SH-SY5Y (cell line): ENCODE measurements at regions not wholly inside any gene's neighbourhood (a gene's known extent, or its start where the extent isn't known, plus 50 kb on each side); places are given as distances from the start of the nearest gene placed in this dataset.

Source experiments
- GATA2 ChIP-seq: IDR thresholded peaks from 2 replicates; pipeline ENCODE4 v1.6.1; 2011; ENCODE audit warnings: mild to moderate bottlenecking, low read depth, low read length
- GATA3 ChIP-seq: IDR thresholded peaks from 2 replicates; pipeline ENCODE4 v1.6.1; 2011; ENCODE audit warnings: low read depth, mild to moderate bottlenecking, low read length, moderate library complexity

DNA sequence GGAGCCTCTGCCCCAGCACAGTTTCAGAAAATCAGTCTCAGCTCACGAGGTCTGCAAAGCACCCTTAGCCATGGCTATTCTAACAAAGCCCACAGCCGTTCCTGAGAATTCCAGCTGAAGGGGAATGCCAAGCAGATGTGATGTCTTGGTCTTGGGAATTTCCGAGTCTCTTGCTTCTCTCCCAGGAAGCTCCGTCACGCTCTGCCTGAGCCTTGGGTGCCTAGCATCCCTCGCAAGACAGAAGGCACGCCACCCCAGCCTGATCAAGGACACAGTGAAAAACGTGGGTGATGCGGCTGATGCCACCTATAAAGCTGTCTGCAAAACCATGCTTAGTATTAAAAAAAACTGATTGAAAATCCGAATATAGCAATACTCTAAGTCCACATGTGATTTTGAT lies 254.6 kb downstream of the SH3BP4 start:
- TF ChIP-seq GATA2 (no peak), GATA3 (no peak)
